Fibroblast of skin of back (primary cell): ENCODE measurements at regions not wholly inside any gene's neighbourhood (a gene's known extent, or its start where the extent isn't known, plus 50 kb on each side); places are given as distances from the start of the nearest gene placed in this dataset.

ENCODE experiments used
- DNase-seq: peaks from one replicate; pipeline ENCODE4 v3.0.0-alpha.2; 2013

- no peak for DNase-seq
Measured at GRCh38 chr15:94535298-94536048, 304.1 kb downstream of the MCTP2 start.

- DNase-seq, result no peak
Measured at GRCh38 chr15:94536549-94536948, 305.2 kb downstream of the MCTP2 start.

DNA sequence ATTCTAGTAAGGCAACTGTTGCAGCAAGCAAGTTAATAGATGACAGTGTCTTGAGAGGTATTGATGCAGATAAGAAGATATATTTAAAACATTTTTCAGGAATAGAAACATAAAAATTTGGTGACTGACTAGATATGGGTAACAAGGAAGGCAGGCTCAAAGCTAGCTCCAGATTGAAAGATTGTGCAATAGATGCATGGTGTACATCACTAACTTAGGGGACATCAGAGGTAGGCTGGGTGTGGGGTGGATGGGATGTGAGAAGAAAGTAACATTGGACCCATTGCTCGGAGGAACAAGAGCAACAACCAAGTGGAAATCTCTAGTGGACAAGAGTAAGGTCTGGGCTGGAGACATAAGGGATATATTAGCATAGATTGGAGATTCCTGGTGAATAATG, 306.9 kb downstream of the MCTP2 start:
- DNase-seq, result no peak

GRCh38 chr15:94542391-94542790, 311.0 kb downstream of the MCTP2 start:
- DNase-seq, result no peak

- DNase-seq, result no peak
Measured at GRCh38 chr15:94546808-94547207, 315.4 kb downstream of the MCTP2 start.

DNA sequence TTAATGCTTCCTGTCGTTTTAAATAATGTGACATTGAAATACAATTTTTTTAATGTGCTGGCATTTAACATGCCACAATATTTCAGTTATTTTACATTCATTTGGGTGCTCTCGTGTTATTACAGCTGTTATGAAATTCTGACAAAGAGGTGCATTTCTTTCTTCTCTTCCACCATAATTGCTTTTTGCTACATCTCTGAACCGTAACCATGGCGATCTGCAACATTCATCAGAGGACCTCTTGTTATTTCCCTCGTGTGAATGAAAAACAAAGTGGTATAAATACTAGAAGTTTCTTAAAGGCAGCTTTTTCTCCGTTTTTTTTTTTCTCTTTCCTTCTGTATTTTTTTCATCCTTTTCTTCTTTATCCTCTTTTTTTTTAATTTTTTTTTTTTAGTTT, 316.4 kb downstream of the MCTP2 start:
- no peak for DNase-seq

GRCh38 chr15:94555841-94556519, 324.6 kb downstream of the MCTP2 start:
- no peak for DNase-seq

DNA sequence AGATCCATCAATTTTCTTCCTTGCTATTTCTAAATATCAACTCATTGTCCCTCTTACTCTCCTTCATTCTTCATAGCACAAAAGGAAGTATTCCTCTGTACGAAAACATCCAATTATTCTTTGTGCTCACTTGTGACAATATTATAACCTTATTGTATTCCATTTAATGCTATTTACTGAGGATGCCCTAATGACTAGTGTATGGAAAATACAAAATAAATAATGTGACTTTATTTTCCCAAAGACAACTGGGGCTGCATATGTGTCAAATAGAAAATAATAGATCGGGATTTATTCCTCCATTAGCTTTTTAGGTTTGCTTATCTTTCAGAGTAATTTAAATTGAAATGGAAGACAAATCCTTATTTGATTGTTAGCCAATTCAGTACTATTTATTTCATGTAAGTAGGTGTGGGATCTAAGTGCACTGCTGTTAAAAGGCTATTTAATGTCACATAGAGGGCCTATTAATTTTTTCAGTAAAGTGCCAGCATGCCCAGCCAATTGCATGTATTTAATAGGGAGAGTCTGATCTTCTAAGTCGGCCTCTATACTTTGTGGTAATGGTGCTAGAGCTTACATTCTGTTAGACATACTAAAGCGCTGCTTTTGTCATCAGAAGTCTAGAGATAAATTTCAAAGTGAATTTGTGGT, 329.8 kb downstream of the MCTP2 start:
- no peak for DNase-seq

- no peak for DNase-seq
Measured at GRCh38 chr15:94563456-94563855, 332.1 kb downstream of the MCTP2 start.

GRCh38 chr15:94576889-94577533, 345.6 kb downstream of the MCTP2 start:
- DNase-seq, result peak; percentile 1

DNA sequence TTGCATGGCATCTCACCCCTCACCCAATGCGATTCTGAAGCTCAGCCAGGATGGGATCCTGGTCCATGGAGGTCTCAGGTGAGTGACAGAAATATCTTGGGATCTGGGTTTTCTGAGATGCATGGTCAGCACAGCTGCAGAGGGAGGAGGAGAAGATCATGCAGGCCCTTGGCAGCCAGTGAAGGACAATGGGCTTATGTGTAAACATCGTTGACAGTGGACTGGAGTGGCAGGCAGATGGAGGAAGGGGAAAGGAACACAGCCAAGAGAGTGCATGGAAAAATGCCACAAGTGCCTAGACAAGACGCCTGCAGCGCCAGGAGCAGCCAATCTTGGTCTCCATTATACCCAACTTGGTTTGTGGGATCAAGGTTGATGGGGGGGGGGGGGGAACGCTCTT, 347.9 kb downstream of the MCTP2 start:
- no peak for DNase-seq

GRCh38 chr15:94580211-94580885, 349.0 kb downstream of the MCTP2 start:
- DNase-seq, result no peak

GRCh38 chr15:94582368-94582767, 351.0 kb downstream of the MCTP2 start:
- no peak for DNase-seq

- DNase-seq, result no peak
Measured at GRCh38 chr15:94584833-94585244, 353.5 kb downstream of the MCTP2 start.

GRCh38 chr15:94586099-94586498, 354.7 kb downstream of the MCTP2 start:
- DNase-seq, result no peak

GRCh38 chr15:94587113-94587512, 355.8 kb downstream of the MCTP2 start:
- DNase-seq, result no peak

DNA sequence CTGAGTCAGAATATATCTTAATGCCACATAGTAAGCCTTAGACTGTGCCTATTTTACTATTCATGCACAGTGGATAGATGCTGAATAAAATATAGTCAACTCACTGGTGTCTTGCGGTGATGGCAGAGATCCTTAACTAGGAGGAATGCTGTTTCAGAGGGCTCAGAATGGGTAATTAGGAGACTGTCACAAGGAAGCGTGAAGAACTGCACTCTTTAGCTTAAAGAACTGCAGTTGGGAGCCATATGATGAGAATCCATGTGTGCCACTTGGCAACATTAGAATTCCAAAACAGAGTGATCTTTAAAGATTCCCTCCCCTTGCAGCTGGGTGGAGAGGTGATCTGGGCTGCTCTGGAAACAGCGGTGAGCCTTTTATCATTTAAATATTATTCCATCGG, 357.6 kb downstream of the MCTP2 start:
- no peak for DNase-seq

DNA sequence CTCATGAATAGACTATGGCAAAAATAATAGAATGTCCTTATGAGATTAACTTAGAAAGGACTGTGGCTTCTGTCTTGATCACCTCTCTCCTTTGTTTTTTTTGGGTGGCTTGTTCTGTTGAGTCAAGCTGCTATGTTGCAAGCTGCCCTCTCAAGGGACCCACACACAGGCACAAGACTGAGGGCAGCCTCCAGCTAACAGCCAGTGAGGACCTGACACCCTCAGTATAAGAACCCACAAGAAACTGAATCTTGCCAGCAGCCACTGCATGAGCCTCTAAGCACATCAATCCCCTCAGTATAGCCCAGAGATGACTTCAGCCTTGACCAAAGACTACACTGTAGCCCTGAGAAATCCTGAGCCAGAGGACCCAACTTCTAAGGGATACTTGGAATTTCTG, 361.1 kb downstream of the MCTP2 start:
- DNase-seq, result no peak

DNA sequence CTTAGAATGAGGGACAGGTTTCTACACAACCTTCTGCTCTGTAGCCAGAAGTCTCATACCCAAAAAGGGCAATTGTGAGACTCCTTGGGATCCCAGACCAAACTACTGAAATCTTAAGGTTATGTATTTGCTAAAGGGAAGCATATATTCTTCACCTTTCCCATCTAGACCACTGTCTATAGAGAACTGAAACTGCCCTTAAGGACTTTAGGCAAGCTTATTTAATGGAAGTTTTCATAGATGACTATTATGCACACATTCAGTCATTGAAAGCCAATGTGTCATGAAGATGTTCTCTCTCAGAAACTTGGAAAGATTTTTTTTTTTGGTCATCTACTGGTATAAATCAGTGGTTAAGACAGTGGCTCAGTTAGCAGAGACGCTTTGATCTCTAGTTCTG, 365.3 kb downstream of the MCTP2 start:
- DNase-seq, result no peak

- DNase-seq, result no peak
Measured at GRCh38 chr15:94600505-94600904, 369.1 kb downstream of the MCTP2 start.

- DNase-seq, result no peak
Measured at GRCh38 chr15:94602754-94603470, 371.6 kb downstream of the MCTP2 start.

GRCh38 chr15:94606286-94606685, 374.9 kb downstream of the MCTP2 start:
- no peak for DNase-seq
